HCT116 (cell line): ENCODE measurements at regions not wholly inside any gene's neighbourhood (a gene's known extent, or its start where the extent isn't known, plus 50 kb on each side); places are given as distances from the start of the nearest gene placed in this dataset.

Experiments used
- ATAC-seq: fragments of 200-7000 bp; cut with Tn5 transposase; 2 replicates; pipeline ENCODE4 v1.9.1; 2020; ENCODE audit warnings: mild to moderate bottlenecking, moderate library complexity
- BruUV-seq: library from RNA; stranded (reverse); fragments of 400-500 nt; replicated peaks from 2 replicates; lab custom pipeline; 2021; lab: Mats Ljungman, UMichigan
- CTCF ChIA-PET: fragments of 300-600 bp; sonication (Branson Sonifier 250); formaldehyde crosslinking; loops from one replicate; lab custom pipeline; 2021; ENCODE audit warnings: antibody characterized with exemption; lab: Charles Lee
- POLR2A ChIA-PET: fragments of 300-600, 350-600 bp; sonication (Branson Sonifier 250); formaldehyde crosslinking; loops from one replicate; lab custom pipeline; 2021; ENCODE audit warnings: antibody characterized with exemption; lab: Charles Lee
- RAD21 ChIA-PET, 2 experiments: fragments of 300-600 bp; sonication (Branson Sonifier 250); formaldehyde crosslinking; loops; one replicate each; lab custom pipeline; 2023; ENCODE audit warnings: low total read pairs in 2 of 2; ENCODE audit not compliant: uncharacterized antibody in 2 of 2, unreplicated experiment in 2 of 2, low non-redundant PET in 1 of 2; lab: Charles Lee
- DNase-seq: peaks from one replicate; pipeline ENCODE4 v3.0.0-alpha.2; 2010; ENCODE audit warnings: low read depth, low spot score
- H2AFZ ChIP-seq: fragments of 200-600 bp; shearing (Covaris generic), sonication (generic); 2 replicates; pipeline ENCODE4 v1.6.1; 2017; ENCODE audit warnings: low read depth, mixed run types, mixed read lengths, antibody characterized with exemption, low read length; ENCODE audit not compliant: poor library complexity, severe bottlenecking
- H3K27ac ChIP-seq: 2 replicates; pipeline ENCODE4 v1.5.1; 2012; ENCODE audit warnings: low read depth, low read length
- H3K27me3 ChIP-seq: fragments of 200-600 bp; sonication (generic); 2 replicates; pipeline ENCODE4 v1.6.1; 2016; ENCODE audit warnings: mixed run types, low read length, mixed read lengths; ENCODE audit not compliant: insufficient read depth
- H3K36me3 ChIP-seq, 2 experiments: fragments of 200-500 bp in 1 of 2; fragments of 200-600 bp in 1 of 2; sonication (Bioruptor generic) in 1 of 2; sonication (generic) in 1 of 2; 2 replicates each; pipeline versions ENCODE4 v1.5.1 to v1.6.1; 2014 to 2016; ENCODE audit warnings: low read length in 2 of 2, inconsistent platforms in 1 of 2, mixed read lengths in 1 of 2, mixed run types in 1 of 2; ENCODE audit not compliant: insufficient read depth in 2 of 2, control insufficient read depth in 1 of 2
- H3K4me1 ChIP-seq, 2 experiments: fragments of 200-600 bp in 1 of 2; sonication (generic) in 1 of 2; 2 replicates each; pipeline versions ENCODE4 v1.5.1 to v1.6.1; 2012 to 2017; ENCODE audit warnings: low read length in 2 of 2, inconsistent platforms in 1 of 2, mild to moderate bottlenecking in 1 of 2, mixed read lengths in 1 of 2, mixed run types in 1 of 2, moderate library complexity in 1 of 2; ENCODE audit not compliant: insufficient read depth in 2 of 2, control insufficient read depth in 1 of 2
- H3K4me2 ChIP-seq: fragments of 200-600 bp; sonication (generic); 2 replicates; pipeline ENCODE4 v1.6.1; 2017; ENCODE audit warnings: mixed run types, low read length, mixed read lengths
- H3K4me3 ChIP-seq, 2 experiments: fragments of 200-600 bp in 1 of 2; sonication (generic) in 1 of 2; replicated peaks in 1 of 2; 2 replicates each; pipeline ENCODE4 v1.5.1; 2011 to 2016; ENCODE audit warnings: low read length in 2 of 2, control low read depth in 1 of 2, low read depth in 1 of 2, mild to moderate bottlenecking in 1 of 2, mixed read lengths in 1 of 2, mixed run types in 1 of 2
- H3K79me2 ChIP-seq: fragments of 200-600 bp; sonication (generic); 2 replicates; pipeline ENCODE4 v1.6.1; 2017; ENCODE audit warnings: mild to moderate bottlenecking, mixed run types, low read length, moderate library complexity, mixed read lengths; ENCODE audit not compliant: insufficient read depth
- H3K9ac ChIP-seq: fragments of 200-600 bp; sonication (generic); 2 replicates; pipeline ENCODE4 v1.6.1; 2016; ENCODE audit warnings: low read length, mixed read lengths
- H3K9me2 ChIP-seq: fragments of 200-600 bp; sonication (generic), shearing (Covaris generic); 2 replicates; pipeline ENCODE4 v1.6.1; 2017; ENCODE audit warnings: mixed run types, mild to moderate bottlenecking, moderate library complexity; ENCODE audit not compliant: insufficient read depth
- H3K9me3 ChIP-seq, 2 experiments: fragments of 200-500 bp in 1 of 2; fragments of 200-600 bp in 1 of 2; sonication (Bioruptor generic) in 1 of 2; sonication (generic) in 1 of 2; 2 replicates each; pipeline ENCODE4 v1.6.1; 2014 to 2017; ENCODE audit warnings: low read length in 2 of 2, mixed read lengths in 2 of 2, inconsistent platforms in 1 of 2, low read depth in 1 of 2, mild to moderate bottlenecking in 1 of 2, mixed run types in 1 of 2, moderate library complexity in 1 of 2; ENCODE audit not compliant: control insufficient read depth in 1 of 2, insufficient read depth in 1 of 2
- H4K20me1 ChIP-seq: fragments of 200-600 bp; sonication (generic), shearing (Covaris generic); 2 replicates; pipeline ENCODE4 v1.6.1; 2017; ENCODE audit warnings: mixed run types, mild to moderate bottlenecking, moderate library complexity; ENCODE audit not compliant: insufficient read depth
- CBX3 ChIP-seq: IDR thresholded peaks from 2 replicates; pipeline ENCODE4 v1.6.1; 2012; ENCODE audit warnings: low read depth
- CEBPB ChIP-seq: IDR thresholded peaks from 2 replicates; pipeline ENCODE4 v1.6.1; 2012; ENCODE audit warnings: low read depth
- EGR1 ChIP-seq: IDR thresholded peaks from 2 replicates; pipeline ENCODE4 v1.6.1; 2012; ENCODE audit warnings: low read depth
- ELF1 ChIP-seq: IDR thresholded peaks from 2 replicates; pipeline ENCODE4 v1.6.1; 2012; ENCODE audit warnings: low read depth, borderline replicate concordance
- EZH2 ChIP-seq: fragments of 200-600 bp; sonication (generic); IDR thresholded peaks from 2 replicates; pipeline ENCODE4 v1.6.1; 2017; ENCODE audit warnings: antibody characterized with exemption, mixed run types
- EZH2phosphoT487 ChIP-seq: fragments of 200-600 bp; IDR thresholded peaks from 2 replicates; pipeline ENCODE4 v1.6.1; 2018; ENCODE audit warnings: antibody characterized with exemption, borderline replicate concordance
- FOSL1 ChIP-seq: IDR thresholded peaks from 2 replicates; pipeline ENCODE4 v1.6.1; 2012; ENCODE audit warnings: low read depth
- JUND ChIP-seq: IDR thresholded peaks from 2 replicates; pipeline ENCODE4 v1.6.1; 2012
- POLR2A ChIP-seq: IDR thresholded peaks from 2 replicates; pipeline ENCODE4 v1.7.0; 2011; ENCODE audit warnings: borderline replicate concordance; ENCODE audit not compliant: insufficient read depth, insufficient read length; ENCODE audit errors: extremely low read depth
- POLR2AphosphoS5 ChIP-seq: IDR thresholded peaks from 2 replicates; pipeline ENCODE4 v1.6.1; 2011; ENCODE audit warnings: mild to moderate bottlenecking, low read depth, low read length, moderate library complexity
- SIN3A ChIP-seq: IDR thresholded peaks from 2 replicates; pipeline ENCODE4 v1.6.1; 2012; ENCODE audit warnings: low read depth
- SP1 ChIP-seq: IDR thresholded peaks from 2 replicates; pipeline ENCODE4 v1.6.1; 2012; ENCODE audit warnings: low read depth
- SRF ChIP-seq: IDR thresholded peaks from 2 replicates; pipeline ENCODE4 v1.6.1; 2012; ENCODE audit warnings: low read depth
- TCF7L2 ChIP-seq: IDR thresholded peaks from 2 replicates; pipeline ENCODE4 v1.7.0; 2011; ENCODE audit warnings: borderline replicate concordance, inconsistent platforms; ENCODE audit not compliant: insufficient read depth, insufficient read length; ENCODE audit errors: extremely low read depth
- ZFX ChIP-seq: fragments of 450-650 bp; IDR thresholded peaks from 2 replicates; pipeline ENCODE4 v1.6.1; 2017
- ZNF274 ChIP-seq: fragments of 200-500 bp; sonication (Bioruptor generic); IDR thresholded peaks from 2 replicates; pipeline ENCODE4 v1.6.1; 2014; ENCODE audit warnings: mild to moderate bottlenecking, low read depth, low read length, inconsistent platforms
- intact Hi-C: fragments of 100-400 bp; cut with micrococcal nuclease; formaldehyde crosslinking; loops from 2 replicates; pipeline ENCODE4 v1.10.0; 2022
- TF ChIP-seq, protein P1 (sequence below): IDR thresholded peaks from 2 replicates; pipeline ENCODE4 v1.6.1; 2012
- TF ChIP-seq, protein P2 (sequence below), 3 experiments: fragments of 200-600 bp in 1 of 3; sonication (generic) in 1 of 3; IDR thresholded peaks in 2 of 3; conservative IDR thresholded peaks in 1 of 3; 2 replicates each; pipeline ENCODE4 v1.5.1; 2012 to 2017; ENCODE audit warnings: low read depth in 2 of 3, low read length in 2 of 3, antibody characterized with exemption in 1 of 3, borderline replicate concordance in 1 of 3, control low read depth in 1 of 3, mild to moderate bottlenecking in 1 of 3, mixed read lengths in 1 of 3, mixed run types in 1 of 3, moderate library complexity in 1 of 3; ENCODE audit not compliant: insufficient read depth in 1 of 3
- TF ChIP-seq, protein P3 (sequence below): IDR thresholded peaks from 2 replicates; pipeline ENCODE4 v1.6.1; 2012; ENCODE audit warnings: low read depth
- TF ChIP-seq, protein P4 (sequence below): IDR thresholded peaks from 2 replicates; pipeline ENCODE4 v1.6.1; 2012

DNA sequence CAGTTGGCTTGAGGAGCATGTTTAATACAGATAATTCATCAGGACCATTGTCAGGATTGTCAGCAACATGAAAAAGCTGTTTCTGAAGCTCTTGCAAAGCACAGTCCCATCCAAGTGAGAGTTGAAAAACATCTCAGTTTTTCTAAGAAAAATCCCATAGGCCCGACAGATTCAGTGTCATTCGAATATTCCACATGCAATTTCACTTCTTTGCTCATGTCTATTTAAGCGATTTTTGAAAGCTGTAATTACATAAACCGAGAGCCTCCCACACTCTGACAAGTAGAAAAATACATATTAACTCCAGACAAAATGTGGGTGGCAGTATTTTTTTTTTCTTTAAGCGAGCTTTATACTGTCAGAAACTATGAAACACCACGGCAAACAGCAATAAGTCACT is 134.7 kb upstream of the GALNT5 start:
- no peaks in the 10 kb centered on the region for H4K20me1 ChIP-seq
- H2AFZ ChIP-seq: no peak overlapping the region
- H3K27ac ChIP-seq: no peak overlapping the region
- intact Hi-C loops: no loop called here
- POLR2A ChIA-PET: no interaction called here
- CTCF ChIA-PET: no interaction called here
- no peaks in the 10 kb centered on the region for H3K79me2 ChIP-seq
- H3K4me2 ChIP-seq: no peak overlapping the region
- H3K4me1 ChIP-seq: no peaks in the 10 kb centered on the region
- no peak overlapping the region for H3K4me3 ChIP-seq
- H3K36me3 ChIP-seq: no peaks in the 10 kb centered on the region
- no peaks in the 10 kb centered on the region for H3K27me3 ChIP-seq
- H3K9me2 ChIP-seq: peaks cover 3% of the 10 kb centered on the region; the same call in 1 of the 2 replicates
- no TSS peak for BruUV-seq
- ATAC-seq: no peak
- DNase-seq: no peak
- no peaks in the 10 kb centered on the region for H3K9me3 ChIP-seq
- TF ChIP-seq, protein P1, sequence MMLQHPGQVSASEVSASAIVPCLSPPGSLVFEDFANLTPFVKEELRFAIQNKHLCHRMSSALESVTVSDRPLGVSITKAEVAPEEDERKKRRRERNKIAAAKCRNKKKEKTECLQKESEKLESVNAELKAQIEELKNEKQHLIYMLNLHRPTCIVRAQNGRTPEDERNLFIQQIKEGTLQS: no peak
- TF ChIP-seq ELF1: no peak
- no peak for TF ChIP-seq ZNF274
- TF ChIP-seq, protein P2, sequence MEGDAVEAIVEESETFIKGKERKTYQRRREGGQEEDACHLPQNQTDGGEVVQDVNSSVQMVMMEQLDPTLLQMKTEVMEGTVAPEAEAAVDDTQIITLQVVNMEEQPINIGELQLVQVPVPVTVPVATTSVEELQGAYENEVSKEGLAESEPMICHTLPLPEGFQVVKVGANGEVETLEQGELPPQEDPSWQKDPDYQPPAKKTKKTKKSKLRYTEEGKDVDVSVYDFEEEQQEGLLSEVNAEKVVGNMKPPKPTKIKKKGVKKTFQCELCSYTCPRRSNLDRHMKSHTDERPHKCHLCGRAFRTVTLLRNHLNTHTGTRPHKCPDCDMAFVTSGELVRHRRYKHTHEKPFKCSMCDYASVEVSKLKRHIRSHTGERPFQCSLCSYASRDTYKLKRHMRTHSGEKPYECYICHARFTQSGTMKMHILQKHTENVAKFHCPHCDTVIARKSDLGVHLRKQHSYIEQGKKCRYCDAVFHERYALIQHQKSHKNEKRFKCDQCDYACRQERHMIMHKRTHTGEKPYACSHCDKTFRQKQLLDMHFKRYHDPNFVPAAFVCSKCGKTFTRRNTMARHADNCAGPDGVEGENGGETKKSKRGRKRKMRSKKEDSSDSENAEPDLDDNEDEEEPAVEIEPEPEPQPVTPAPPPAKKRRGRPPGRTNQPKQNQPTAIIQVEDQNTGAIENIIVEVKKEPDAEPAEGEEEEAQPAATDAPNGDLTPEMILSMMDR (IDR thresholded peaks at IDR 0.05 in 2 of 3, conservative IDR thresholded peaks at IDR 0.05 in 1 of 3; ENCODE audit: borderline replicate concordance in 1 of 3, insufficient read depth in 1 of 3, low read depth in 2 of 3, low read length in 2 of 3): no peak
- TF ChIP-seq, protein P3, sequence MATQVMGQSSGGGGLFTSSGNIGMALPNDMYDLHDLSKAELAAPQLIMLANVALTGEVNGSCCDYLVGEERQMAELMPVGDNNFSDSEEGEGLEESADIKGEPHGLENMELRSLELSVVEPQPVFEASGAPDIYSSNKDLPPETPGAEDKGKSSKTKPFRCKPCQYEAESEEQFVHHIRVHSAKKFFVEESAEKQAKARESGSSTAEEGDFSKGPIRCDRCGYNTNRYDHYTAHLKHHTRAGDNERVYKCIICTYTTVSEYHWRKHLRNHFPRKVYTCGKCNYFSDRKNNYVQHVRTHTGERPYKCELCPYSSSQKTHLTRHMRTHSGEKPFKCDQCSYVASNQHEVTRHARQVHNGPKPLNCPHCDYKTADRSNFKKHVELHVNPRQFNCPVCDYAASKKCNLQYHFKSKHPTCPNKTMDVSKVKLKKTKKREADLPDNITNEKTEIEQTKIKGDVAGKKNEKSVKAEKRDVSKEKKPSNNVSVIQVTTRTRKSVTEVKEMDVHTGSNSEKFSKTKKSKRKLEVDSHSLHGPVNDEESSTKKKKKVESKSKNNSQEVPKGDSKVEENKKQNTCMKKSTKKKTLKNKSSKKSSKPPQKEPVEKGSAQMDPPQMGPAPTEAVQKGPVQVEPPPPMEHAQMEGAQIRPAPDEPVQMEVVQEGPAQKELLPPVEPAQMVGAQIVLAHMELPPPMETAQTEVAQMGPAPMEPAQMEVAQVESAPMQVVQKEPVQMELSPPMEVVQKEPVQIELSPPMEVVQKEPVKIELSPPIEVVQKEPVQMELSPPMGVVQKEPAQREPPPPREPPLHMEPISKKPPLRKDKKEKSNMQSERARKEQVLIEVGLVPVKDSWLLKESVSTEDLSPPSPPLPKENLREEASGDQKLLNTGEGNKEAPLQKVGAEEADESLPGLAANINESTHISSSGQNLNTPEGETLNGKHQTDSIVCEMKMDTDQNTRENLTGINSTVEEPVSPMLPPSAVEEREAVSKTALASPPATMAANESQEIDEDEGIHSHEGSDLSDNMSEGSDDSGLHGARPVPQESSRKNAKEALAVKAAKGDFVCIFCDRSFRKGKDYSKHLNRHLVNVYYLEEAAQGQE: no peak
- TF ChIP-seq POLR2A: no peak
- TF ChIP-seq JUND: no peak
- TF ChIP-seq CEBPB: no peak
- TF ChIP-seq, protein P4, sequence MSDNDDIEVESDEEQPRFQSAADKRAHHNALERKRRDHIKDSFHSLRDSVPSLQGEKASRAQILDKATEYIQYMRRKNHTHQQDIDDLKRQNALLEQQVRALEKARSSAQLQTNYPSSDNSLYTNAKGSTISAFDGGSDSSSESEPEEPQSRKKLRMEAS: no peak
- no peak for TF ChIP-seq SRF
- no peak for TF ChIP-seq POLR2AphosphoS5
- no peak for TF ChIP-seq SP1
- no peak for TF ChIP-seq EZH2phosphoT487
- TF ChIP-seq EZH2: no peak
- TF ChIP-seq SIN3A: no peak
- TF ChIP-seq TCF7L2: no peak
- TF ChIP-seq FOSL1: no peak
- TF ChIP-seq EGR1: no peak
- no peak for TF ChIP-seq CBX3
- no peak for TF ChIP-seq ZFX
- RAD21 ChIA-PET: no interaction called here
- no peak overlapping the region for H3K9ac ChIP-seq
